Gastroesophageal sphincter (tissue), 4 donors: ENCODE measurements at regions not wholly inside any gene's neighbourhood (a gene's known extent, or its start where the extent isn't known, plus 50 kb on each side); places are given as distances from the start of the nearest gene placed in this dataset.

Experiments used
- ATAC-seq: fragments of 150-250 bp; one replicate; pipeline ENCODE4 v1.9.1; 2016; ENCODE audit warnings: mild to moderate bottlenecking, moderate library complexity
- H3K27ac ChIP-seq, 4 donors: fragments of 200-600 bp; sonication (generic) in 3 of 4; 1 replicate in 3 of 4; 2 replicates in 1 of 4; pipeline ENCODE4 v1.5.1; 2016 to 2019
- H3K27me3 ChIP-seq: fragments of 200-600 bp; sonication (generic); one replicate; pipeline ENCODE4 v1.5.1; 2019
- H3K36me3 ChIP-seq, 2 donors: fragments of 200-600 bp; sonication (generic); one replicate each; pipeline ENCODE4 v1.5.1; 2019; ENCODE audit warnings: control low read depth in 1 of 2
- H3K4me1 ChIP-seq, 3 donors: fragments of 200-600 bp; sonication (generic); 1 replicate in 2 of 3; 2 replicates in 1 of 3; pipeline ENCODE4 v1.5.1; 2016 to 2019; ENCODE audit warnings: control low read depth in 2 of 3
- H3K4me3 ChIP-seq, 2 donors: fragments of 200-600 bp; sonication (generic); one replicate each; pipeline ENCODE4 v1.5.1; 2019; ENCODE audit warnings: mild to moderate bottlenecking in 1 of 2, moderate library complexity in 1 of 2
- H3K9me3 ChIP-seq, 3 donors: fragments of 200-600 bp; sonication (generic); one replicate each; pipeline ENCODE4 v1.5.1; 2017 to 2019; ENCODE audit warnings: control low read depth in 2 of 3
- CTCF ChIP-seq, 4 experiments: fragments of 200-600 bp in 2 of 4; fragments of 450-650 bp in 2 of 4; sonication (generic) in 1 of 4; IDR thresholded peaks; one replicate each; pipeline ENCODE4 v1.5.1; 2017 to 2019; ENCODE audit warnings: antibody characterized with exemption in 4 of 4, mild to moderate bottlenecking in 2 of 4, moderate library complexity in 2 of 4
- EP300 ChIP-seq: sonication (generic); formaldehyde crosslinking; IDR thresholded peaks from one replicate; pipeline ENCODE4 v1.6.1; 2017; ENCODE audit warnings: antibody characterized with exemption, mild to moderate bottlenecking
- POLR2A ChIP-seq, 2 donors: fragments of 450-650 bp; IDR thresholded peaks; one replicate each; pipeline ENCODE4 v1.6.1; 2017; ENCODE audit warnings: antibody characterized with exemption in 2 of 2, mild to moderate bottlenecking in 2 of 2, moderate library complexity in 1 of 2
- POLR2AphosphoS5 ChIP-seq: sonication (generic); formaldehyde crosslinking; IDR thresholded peaks from one replicate; pipeline ENCODE4 v1.6.1; 2017; ENCODE audit warnings: antibody characterized with exemption
- WGBS, 2 donors: methylation state at CpG; one replicate each; pipeline ENCODE4 v1.1.5; 2018; ENCODE audit warnings: low coverage in 1 of 2; 5-methylcytosine and 5-hydroxymethylcytosine counted together

DNA sequence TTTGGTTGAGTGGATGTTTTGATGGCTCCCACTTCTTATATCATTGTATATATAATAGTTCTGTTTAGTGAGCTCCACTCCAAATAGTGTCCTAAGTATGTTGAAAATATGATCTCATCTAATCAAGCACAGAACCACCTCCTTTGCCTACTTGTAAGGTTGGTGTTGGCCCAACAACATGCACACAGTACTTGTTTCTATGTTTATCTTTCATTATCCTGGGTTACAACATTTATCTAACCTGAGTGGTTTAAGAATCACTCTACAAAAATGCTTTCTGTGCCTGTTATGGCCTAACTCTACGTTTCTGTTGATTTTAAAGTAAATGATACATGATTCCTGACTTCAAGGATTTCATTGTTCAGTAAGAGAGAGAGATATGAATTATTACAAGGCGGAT is 281.9 kb downstream of the FIGN start:
- 51 to 73% methylated on average over 2 of the region's 2 CpGs for WGBS, 2 donors
- H3K4me3 ChIP-seq: no peak overlapping the region
- no peaks in the 10 kb centered on the region for H3K27me3 ChIP-seq
- H3K4me1 ChIP-seq: no peaks in the 10 kb centered on the region
- no peaks in the 10 kb centered on the region for H3K9me3 ChIP-seq
- no peak overlapping the region for H3K27ac ChIP-seq
- no peaks in the 10 kb centered on the region for H3K36me3 ChIP-seq
- TF ChIP-seq POLR2A (IDR thresholded peaks at IDR 0.05): no peak
- no peak for TF ChIP-seq CTCF (IDR thresholded peaks at IDR 0.05)
- TF ChIP-seq EP300: no peak
- TF ChIP-seq POLR2AphosphoS5: no peak
- no peak for ATAC-seq

- TF ChIP-seq EP300 (no peak), POLR2A (IDR thresholded peaks at IDR 0.05) (no peak), CTCF (IDR thresholded peaks at IDR 0.05) (no peak), POLR2AphosphoS5 (no peak)
- Histone ChIP-seq H3K4me1 (no peaks in the 10 kb centered on the region), H3K36me3 (no peaks in the 10 kb centered on the region), H3K27me3 (no peaks in the 10 kb centered on the region), H3K4me3 (no peak overlapping the region), H3K27ac (no peak overlapping the region), H3K9me3 (no peaks in the 10 kb centered on the region)
- ATAC-seq: no peak
Observed at GRCh38 chr2:163441603-163442002, 294.2 kb downstream of the FIGN start.

DNA sequence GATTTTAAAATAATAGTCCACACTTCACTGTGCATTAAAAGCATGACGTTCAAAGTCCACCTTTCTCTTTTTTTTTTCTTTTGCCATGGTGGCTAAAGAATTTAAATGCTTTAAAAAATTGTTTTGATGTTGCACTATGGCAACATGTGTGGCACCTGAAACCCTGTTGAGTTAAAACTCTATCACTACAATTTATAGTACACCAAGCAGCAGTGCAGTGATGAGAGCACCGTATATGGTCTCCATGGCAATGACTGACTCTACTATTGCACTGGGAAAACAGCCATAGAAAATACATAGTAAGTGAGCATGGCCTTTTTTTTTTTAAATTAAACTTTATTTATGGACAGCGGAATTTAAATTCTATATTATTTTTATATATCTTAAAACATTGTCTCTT is 298.8 kb downstream of the FIGN start:
- TF ChIP-seq POLR2AphosphoS5 (no peak), POLR2A (IDR thresholded peaks at IDR 0.05) (no peak), CTCF (IDR thresholded peaks at IDR 0.05) (no peak), EP300 (no peak)
- Histone ChIP-seq H3K36me3 (no peaks in the 10 kb centered on the region), H3K27ac (no peak overlapping the region), H3K4me1 (no peaks in the 10 kb centered on the region), H3K27me3 (no peaks in the 10 kb centered on the region), H3K4me3 (no peak overlapping the region), H3K9me3 (no peaks in the 10 kb centered on the region)
- no peak for ATAC-seq
- WGBS, 2 donors: 59 to 60% methylated on average over 3 of the region's 3 CpGs

- no peaks in the 10 kb centered on the region for H3K4me1 ChIP-seq
- H3K27ac ChIP-seq: no peak overlapping the region
- no peaks in the 10 kb centered on the region for H3K9me3 ChIP-seq
- ATAC-seq: no peak
- H3K27me3 ChIP-seq: no peaks in the 10 kb centered on the region
- 87 to 92% methylated on average over 4 of the region's 4 CpGs for WGBS, 2 donors
- H3K36me3 ChIP-seq: no peaks in the 10 kb centered on the region
- TF ChIP-seq POLR2AphosphoS5: no peak
- H3K4me3 ChIP-seq: no peak overlapping the region
Observed at GRCh38 chr2:163428187-163428586, 307.6 kb downstream of the FIGN start.

- no peak for TF ChIP-seq EP300
- H3K4me3 ChIP-seq: no peak overlapping the region
- H3K27me3 ChIP-seq: no peaks in the 10 kb centered on the region
- no peaks in the 10 kb centered on the region for H3K36me3 ChIP-seq
- no peaks in the 10 kb centered on the region for H3K9me3 ChIP-seq
- ATAC-seq: no peak
- 100% methylated on average over 1 to 2 of the region's 2 CpGs for WGBS, 2 donors
- no peaks in the 10 kb centered on the region for H3K4me1 ChIP-seq
- H3K27ac ChIP-seq: no peak overlapping the region
Observed at GRCh38 chr2:163420604-163421003, 315.2 kb downstream of the FIGN start.

- no peak for ATAC-seq
- H3K27ac ChIP-seq: no peak overlapping the region
- no peaks in the 10 kb centered on the region for H3K4me1 ChIP-seq
- no peak overlapping the region for H3K4me3 ChIP-seq
- 64 to 69% methylated on average over 4 of the region's 4 CpGs for whole genome bisulfite sequencing, 2 donors
- no peaks in the 10 kb centered on the region for H3K36me3 ChIP-seq
- no peaks in the 10 kb centered on the region for H3K9me3 ChIP-seq
- no peak for TF ChIP-seq POLR2AphosphoS5
- TF ChIP-seq EP300: no peak
- no peak for TF ChIP-seq CTCF (IDR thresholded peaks at IDR 0.05)
- no peak for TF ChIP-seq POLR2A (IDR thresholded peaks at IDR 0.05)
- no peaks in the 10 kb centered on the region for H3K27me3 ChIP-seq
Observed at GRCh38 chr2:163419000-163419830, 316.6 kb downstream of the FIGN start.
